ENCODE measurements at regions not wholly inside any gene's neighbourhood (a gene's known extent, or its start where the extent isn't known, plus 50 kb on each side); places are given as distances from the start of the nearest gene placed in this dataset.

DNA sequence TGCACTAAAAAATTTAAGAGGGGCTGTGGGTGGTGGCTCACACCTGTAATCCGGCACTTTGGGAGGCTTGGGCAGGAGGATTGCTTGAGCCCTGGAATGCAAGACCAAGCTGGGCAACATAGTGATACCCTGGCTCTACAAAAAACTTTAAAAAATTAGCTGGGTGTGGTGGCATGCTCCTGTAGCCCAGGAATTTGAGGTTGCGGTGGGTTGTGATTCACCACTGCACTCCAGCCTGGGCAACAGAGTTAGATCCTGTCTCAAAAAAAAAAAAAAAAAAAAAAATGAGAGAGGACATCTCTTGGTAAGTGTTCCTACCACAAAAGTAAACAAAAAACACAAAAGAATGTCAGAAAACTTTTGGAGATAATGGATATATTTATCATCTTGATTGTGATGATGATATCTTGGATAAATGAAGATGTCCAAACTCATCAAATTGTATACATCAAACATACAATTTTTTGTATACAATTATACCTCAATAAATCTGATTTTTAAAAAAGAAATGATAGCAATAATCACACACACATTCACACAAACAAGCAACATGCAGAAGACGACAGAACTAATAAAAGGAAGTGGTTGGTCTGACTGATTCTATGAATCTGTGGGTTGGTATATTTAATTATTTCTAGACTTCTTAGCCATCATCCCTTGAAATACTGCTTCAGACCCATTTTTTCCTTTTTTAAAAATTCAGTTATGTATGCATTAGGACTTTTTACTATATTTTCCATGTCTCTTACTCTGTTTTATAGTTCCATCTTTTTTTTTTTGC is 465.9 kb downstream of the PLA2G4A start:
- TF ChIP-seq, protein P1, sequence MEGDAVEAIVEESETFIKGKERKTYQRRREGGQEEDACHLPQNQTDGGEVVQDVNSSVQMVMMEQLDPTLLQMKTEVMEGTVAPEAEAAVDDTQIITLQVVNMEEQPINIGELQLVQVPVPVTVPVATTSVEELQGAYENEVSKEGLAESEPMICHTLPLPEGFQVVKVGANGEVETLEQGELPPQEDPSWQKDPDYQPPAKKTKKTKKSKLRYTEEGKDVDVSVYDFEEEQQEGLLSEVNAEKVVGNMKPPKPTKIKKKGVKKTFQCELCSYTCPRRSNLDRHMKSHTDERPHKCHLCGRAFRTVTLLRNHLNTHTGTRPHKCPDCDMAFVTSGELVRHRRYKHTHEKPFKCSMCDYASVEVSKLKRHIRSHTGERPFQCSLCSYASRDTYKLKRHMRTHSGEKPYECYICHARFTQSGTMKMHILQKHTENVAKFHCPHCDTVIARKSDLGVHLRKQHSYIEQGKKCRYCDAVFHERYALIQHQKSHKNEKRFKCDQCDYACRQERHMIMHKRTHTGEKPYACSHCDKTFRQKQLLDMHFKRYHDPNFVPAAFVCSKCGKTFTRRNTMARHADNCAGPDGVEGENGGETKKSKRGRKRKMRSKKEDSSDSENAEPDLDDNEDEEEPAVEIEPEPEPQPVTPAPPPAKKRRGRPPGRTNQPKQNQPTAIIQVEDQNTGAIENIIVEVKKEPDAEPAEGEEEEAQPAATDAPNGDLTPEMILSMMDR (IDR thresholded peaks at IDR 0.05): no peak
- TF ChIP-seq POLR2A (IDR thresholded peaks at IDR 0.05): no peak
